Neural cell (in vitro differentiated cells): ENCODE measurements at regions not wholly inside any gene's neighbourhood (a gene's known extent, or its start where the extent isn't known, plus 50 kb on each side); places are given as distances from the start of the nearest gene placed in this dataset.

Experiments used
- CTCF ChIP-seq: fragments of 450-650 bp; IDR thresholded peaks from 2 replicates; pipeline ENCODE4 v1.5.1; 2014; ENCODE audit warnings: antibody characterized with exemption, mild to moderate bottlenecking, moderate library complexity; ENCODE audit not compliant: poor library complexity, severe bottlenecking
- EZH2 ChIP-seq: fragments of 200-600, 300-800 bp; shearing (Covaris generic), sonication (generic); IDR thresholded peaks from 2 replicates; pipeline ENCODE4 v1.6.1; 2014; ENCODE audit warnings: antibody characterized with exemption, low read length, borderline replicate concordance, mild to moderate bottlenecking; ENCODE audit not compliant: insufficient read depth, poor library complexity, severe bottlenecking

DNA sequence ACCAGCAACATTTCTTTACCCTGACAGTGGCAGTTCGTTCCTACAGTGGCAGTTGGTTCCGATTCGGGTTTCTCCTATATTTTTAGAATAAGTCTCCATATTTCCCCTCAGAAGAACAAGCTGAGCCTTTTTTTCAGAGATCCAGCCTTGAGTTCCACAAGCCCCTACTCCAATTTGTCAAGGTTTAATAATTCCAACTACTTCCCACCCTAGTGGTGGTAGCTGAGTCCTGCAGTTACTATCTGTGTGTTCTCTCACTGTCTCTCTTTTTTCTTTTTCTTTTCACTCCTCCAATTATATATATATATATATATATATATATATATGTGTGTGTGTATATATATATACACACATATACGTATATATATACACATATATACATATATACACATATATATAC lies 1347.3 kb downstream of the PCDH9 start:
- no peak for TF ChIP-seq CTCF
- no peak for TF ChIP-seq EZH2
